Loucy (cell line): ENCODE measurements at regions not wholly inside any gene's neighbourhood (a gene's known extent, or its start where the extent isn't known, plus 50 kb on each side); places are given as distances from the start of the nearest gene placed in this dataset.

ENCODE experiments used
- H2AFZ ChIP-seq: fragments of 200-600 bp; sonication (generic); 2 replicates; pipeline ENCODE4 v1.6.0; 2016; ENCODE audit warnings: antibody characterized with exemption, mild to moderate bottlenecking, low read length, moderate library complexity
- H3F3A ChIP-seq: fragments of 200-600 bp; 2 replicates; pipeline ENCODE4 v1.6.0; 2016; ENCODE audit warnings: antibody characterized with exemption, low read depth, mild to moderate bottlenecking
- H3K27me3 ChIP-seq: fragments of 200-600 bp; sonication (generic); 2 replicates; pipeline ENCODE4 v1.6.1; 2014; ENCODE audit warnings: low read length, mild to moderate bottlenecking; ENCODE audit not compliant: insufficient read depth, poor library complexity, severe bottlenecking
- H3K36me3 ChIP-seq: fragments of 200-600 bp; sonication (generic); 2 replicates; pipeline ENCODE4 v1.6.1; 2016; ENCODE audit warnings: low read length; ENCODE audit not compliant: insufficient read depth
- H3K4me1 ChIP-seq: fragments of 200-600 bp; sonication (generic); 2 replicates; pipeline ENCODE4 v1.5.1; 2014; ENCODE audit warnings: low read length, mild to moderate bottlenecking; ENCODE audit not compliant: insufficient read depth, poor library complexity, severe bottlenecking
- H3K4me2 ChIP-seq: fragments of 200-600 bp; sonication (generic); 2 replicates; pipeline ENCODE4 v1.6.0; 2014; ENCODE audit warnings: antibody characterized with exemption, low read length, low read depth, mild to moderate bottlenecking; ENCODE audit not compliant: poor library complexity, severe bottlenecking
- H3K4me3 ChIP-seq: fragments of 200-600 bp; sonication (generic); 2 replicates; pipeline ENCODE4 v1.5.1; 2014; ENCODE audit warnings: low read length, mild to moderate bottlenecking, mixed read lengths; ENCODE audit not compliant: poor library complexity, severe bottlenecking
- H3K79me2 ChIP-seq: fragments of 200-600 bp; sonication (generic); 2 replicates; pipeline ENCODE4 v1.6.1; 2014; ENCODE audit warnings: low read length; ENCODE audit not compliant: insufficient read depth
- H3K9ac ChIP-seq: fragments of 200-600 bp; sonication (generic); 2 replicates; pipeline ENCODE4 v1.6.0; 2014; ENCODE audit warnings: mild to moderate bottlenecking, low read depth, low read length, moderate library complexity; ENCODE audit not compliant: poor library complexity, severe bottlenecking
- H3K9me2 ChIP-seq: fragments of 200-600 bp; sonication (generic); replicated peaks from 2 replicates; pipeline ENCODE4 v1.6.1; 2016; ENCODE audit warnings: low read depth, low read length, mixed read lengths
- H3K9me3 ChIP-seq: fragments of 200-600 bp; sonication (generic); 2 replicates; pipeline ENCODE4 v1.6.1; 2014; ENCODE audit warnings: mild to moderate bottlenecking, antibody characterized with exemption, low read length, low read depth; ENCODE audit not compliant: insufficient read depth
- H4K20me1 ChIP-seq: fragments of 200-600 bp; sonication (generic); 2 replicates; pipeline ENCODE4 v1.6.0; 2014; ENCODE audit warnings: antibody characterized with exemption, low read length, mild to moderate bottlenecking; ENCODE audit not compliant: insufficient read depth, poor library complexity, severe bottlenecking
- EZH2phosphoT487 ChIP-seq: fragments of 200-600 bp; IDR thresholded peaks from 2 replicates; pipeline ENCODE4 v1.6.1; 2018; ENCODE audit warnings: antibody characterized with exemption, mild to moderate bottlenecking, moderate library complexity, borderline replicate concordance
- TF ChIP-seq, protein P1 (sequence below): fragments of 200-600 bp; sonication (generic); conservative IDR thresholded peaks from 2 replicates; pipeline ENCODE4 v1.5.1; 2014; ENCODE audit warnings: mild to moderate bottlenecking, antibody characterized with exemption, low read length

DNA sequence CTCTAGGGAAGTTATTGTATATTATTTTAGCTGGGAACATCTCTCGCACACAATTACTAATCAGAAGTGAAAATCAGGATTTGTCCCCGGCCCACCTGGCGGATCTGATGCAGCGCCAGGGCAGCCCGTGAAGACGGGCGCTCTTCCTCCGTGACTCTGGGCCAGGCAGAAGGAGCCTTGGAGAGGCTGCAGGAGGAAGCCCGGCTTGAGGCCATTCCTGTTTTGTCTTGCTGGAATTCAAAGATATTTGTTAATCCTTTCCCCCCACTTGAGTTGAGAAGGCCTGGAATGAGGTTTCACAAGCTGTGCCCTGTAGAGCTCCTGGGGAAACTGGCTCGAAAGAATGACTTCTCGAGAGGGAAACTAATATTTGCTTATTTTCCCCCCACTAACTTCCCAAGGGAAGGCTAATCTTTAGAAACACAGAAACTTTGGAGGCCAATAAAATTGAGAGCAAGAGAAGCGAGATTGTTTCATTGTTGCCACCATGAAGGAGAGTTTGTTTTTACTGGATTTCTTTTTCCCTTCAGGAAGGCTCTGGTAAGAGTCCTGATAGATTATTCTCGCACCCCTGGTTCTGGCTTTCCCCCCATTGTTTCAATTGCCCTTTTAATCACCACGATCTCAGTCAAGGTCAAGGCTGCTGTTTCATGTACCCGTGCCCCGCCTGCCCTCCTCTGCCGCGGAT is 92.8 kb upstream of the SEPTIN5 start:
- H3K4me2 ChIP-seq: no peak overlapping the region

DNA sequence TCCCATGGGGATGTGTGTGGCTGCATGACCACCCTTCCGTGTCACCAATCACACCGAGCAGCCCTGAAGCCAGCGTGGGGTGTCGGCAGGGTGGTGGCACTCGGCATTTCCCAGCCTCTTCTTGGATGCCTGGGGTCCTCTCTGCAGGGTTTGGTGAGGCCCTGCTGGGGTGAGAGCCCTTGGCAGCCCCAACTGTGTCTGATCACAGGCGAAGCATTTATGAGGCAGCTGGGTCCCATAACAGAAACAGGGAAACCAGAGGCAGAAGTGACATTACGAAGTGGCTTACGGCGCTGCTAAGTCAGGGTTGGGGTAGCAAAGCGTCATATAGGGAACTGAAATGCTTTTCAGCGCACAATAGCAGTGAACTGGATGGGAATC is 92.3 kb upstream of the SEPTIN5 start:
- no peaks in the 10 kb centered on the region for H3K9me3 ChIP-seq
- H3K27me3 ChIP-seq: no peaks in the 10 kb centered on the region
- no peak overlapping the region for H3K4me3 ChIP-seq
- no peak overlapping the region for H3K9ac ChIP-seq
- TF ChIP-seq, protein P1, sequence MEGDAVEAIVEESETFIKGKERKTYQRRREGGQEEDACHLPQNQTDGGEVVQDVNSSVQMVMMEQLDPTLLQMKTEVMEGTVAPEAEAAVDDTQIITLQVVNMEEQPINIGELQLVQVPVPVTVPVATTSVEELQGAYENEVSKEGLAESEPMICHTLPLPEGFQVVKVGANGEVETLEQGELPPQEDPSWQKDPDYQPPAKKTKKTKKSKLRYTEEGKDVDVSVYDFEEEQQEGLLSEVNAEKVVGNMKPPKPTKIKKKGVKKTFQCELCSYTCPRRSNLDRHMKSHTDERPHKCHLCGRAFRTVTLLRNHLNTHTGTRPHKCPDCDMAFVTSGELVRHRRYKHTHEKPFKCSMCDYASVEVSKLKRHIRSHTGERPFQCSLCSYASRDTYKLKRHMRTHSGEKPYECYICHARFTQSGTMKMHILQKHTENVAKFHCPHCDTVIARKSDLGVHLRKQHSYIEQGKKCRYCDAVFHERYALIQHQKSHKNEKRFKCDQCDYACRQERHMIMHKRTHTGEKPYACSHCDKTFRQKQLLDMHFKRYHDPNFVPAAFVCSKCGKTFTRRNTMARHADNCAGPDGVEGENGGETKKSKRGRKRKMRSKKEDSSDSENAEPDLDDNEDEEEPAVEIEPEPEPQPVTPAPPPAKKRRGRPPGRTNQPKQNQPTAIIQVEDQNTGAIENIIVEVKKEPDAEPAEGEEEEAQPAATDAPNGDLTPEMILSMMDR: no peak
- no peak for TF ChIP-seq EZH2phosphoT487
- H3K79me2 ChIP-seq: no peaks in the 10 kb centered on the region
- H3F3A ChIP-seq: no peaks in the 10 kb centered on the region
- no peaks in the 10 kb centered on the region for H4K20me1 ChIP-seq
- H3K9me2 ChIP-seq: no peaks in the 10 kb centered on the region
- H2AFZ ChIP-seq: no peak overlapping the region
- H3K4me2 ChIP-seq: no peak overlapping the region
- H3K4me1 ChIP-seq: peaks cover 12% of the 10 kb centered on the region
- H3K36me3 ChIP-seq: no peaks in the 10 kb centered on the region

More for the DNA sequence above, 92.8 kb upstream of the SEPTIN5 start:
- Histone ChIP-seq H3K36me3 (no peaks in the 10 kb centered on the region), H3K27me3 (no peaks in the 10 kb centered on the region), H3K9me2 (no peaks in the 10 kb centered on the region), H3K79me2 (no peaks in the 10 kb centered on the region), H3F3A (no peaks in the 10 kb centered on the region), H2AFZ (no peak overlapping the region), H3K9me3 (no peaks in the 10 kb centered on the region), H4K20me1 (no peaks in the 10 kb centered on the region), H3K4me3 (no peak overlapping the region), H3K9ac (no peak overlapping the region), H3K4me1 (peaks cover 12% of the 10 kb centered on the region)
- TF ChIP-seq, protein P1: no peak

DNA sequence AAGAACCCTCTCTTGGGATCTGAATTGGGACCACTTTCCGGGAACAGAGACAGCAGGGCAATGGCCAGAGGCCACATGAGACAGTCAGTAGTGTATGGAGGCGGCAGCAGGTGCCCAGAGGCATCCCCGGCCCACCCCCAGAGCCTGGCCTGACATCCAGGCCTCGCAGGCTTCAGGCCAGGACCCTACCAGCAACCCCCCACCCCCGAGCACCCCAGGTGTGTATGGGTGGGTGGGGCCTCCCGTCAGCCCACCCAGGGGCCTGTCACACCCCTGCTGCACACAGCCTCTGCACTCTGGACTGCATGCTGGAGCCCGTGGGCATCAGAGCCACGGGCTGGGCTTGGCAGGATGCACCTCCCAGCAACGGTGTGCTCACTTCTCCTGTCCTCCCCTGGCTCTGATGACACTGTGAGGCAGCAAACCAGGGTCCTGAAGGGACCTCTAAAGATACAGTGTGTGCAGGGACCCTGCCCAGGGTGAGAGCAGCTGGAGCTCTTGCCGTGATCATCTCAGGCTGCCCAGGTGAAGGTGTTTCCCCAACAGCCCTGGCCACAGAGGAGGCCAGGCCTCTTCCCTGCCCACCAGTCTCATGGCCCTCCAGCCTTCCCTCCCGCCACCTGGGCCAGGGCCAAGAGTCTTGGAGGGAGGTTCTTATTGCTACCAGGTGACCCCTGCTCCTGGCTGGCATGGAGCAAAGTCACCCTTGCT is 88.8 kb upstream of the SEPTIN5 start:
- TF ChIP-seq, protein P1: no peak
- no peak for TF ChIP-seq EZH2phosphoT487
- Histone ChIP-seq H3K79me2 (no peaks in the 10 kb centered on the region), H3K4me1 (peaks cover 11% of the 10 kb centered on the region), H2AFZ (no peak overlapping the region), H3K4me2 (no peak overlapping the region), H3K4me3 (no peak overlapping the region), H4K20me1 (no peaks in the 10 kb centered on the region), H3K9ac (no peak overlapping the region), H3K9me3 (no peaks in the 10 kb centered on the region), H3K9me2 (no peaks in the 10 kb centered on the region), H3F3A (no peaks in the 10 kb centered on the region), H3K36me3 (no peaks in the 10 kb centered on the region), H3K27me3 (no peaks in the 10 kb centered on the region)
